ENCODE measurements at regions not wholly inside any gene's neighbourhood (a gene's known extent, or its start where the extent isn't known, plus 50 kb on each side); places are given as distances from the start of the nearest gene placed in this dataset.

GRCh38 chr6:144415835-144416237 lies 130.7 kb downstream of the UTRN start:
- H3K36me3 ChIP-seq (ENCODE audit: control insufficient read depth, low read length) = no peaks in the 10 kb centered on the region
- H3K4me3 ChIP-seq (ENCODE audit: low read length) = no peak overlapping the region
- TF ChIP-seq CTCF (IDR thresholded peaks at IDR 0.05; ENCODE audit: low read depth, low read length, poor library complexity, severe bottlenecking) (no peak), EZH2phosphoT487 (IDR thresholded peaks at IDR 0.05; ENCODE audit: borderline replicate concordance, low read length) (no peak)
- no peak overlapping the region for H3K4me2 ChIP-seq (ENCODE audit: low read length)
- no peak overlapping the region for H3K27ac ChIP-seq (ENCODE audit: low read depth, low read length)
- no peaks in the 10 kb centered on the region for H3K79me2 ChIP-seq (ENCODE audit: control insufficient read depth, low read length)
- no peaks in the 10 kb centered on the region for H3K27me3 ChIP-seq (ENCODE audit: control insufficient read depth, low read length)
- no peaks in the 10 kb centered on the region for H3K9me2 ChIP-seq (replicated peaks; ENCODE audit: control insufficient read depth, low read length)
- no peaks in the 10 kb centered on the region for H3K9me3 ChIP-seq (ENCODE audit: control insufficient read depth, insufficient read depth, low read length)
- no peaks in the 10 kb centered on the region for H3K4me1 ChIP-seq (ENCODE audit: control insufficient read depth, low read length)
- H3F3A ChIP-seq (ENCODE audit: control insufficient read depth, insufficient read depth) = no peaks in the 10 kb centered on the region
- no peaks in the 10 kb centered on the region for H4K20me1 ChIP-seq (ENCODE audit: control insufficient read depth, insufficient read depth, low read depth, low read length)

- Histone ChIP-seq H3K4me2 (ENCODE audit: low read length) (no peak overlapping the region), H3K27ac (ENCODE audit: low read depth, low read length) (no peak overlapping the region), H3K27me3 (ENCODE audit: control insufficient read depth, low read length) (no peaks in the 10 kb centered on the region), H3K79me2 (ENCODE audit: control insufficient read depth, low read length) (no peaks in the 10 kb centered on the region), H3K4me1 (ENCODE audit: control insufficient read depth, low read length) (no peaks in the 10 kb centered on the region), H3F3A (ENCODE audit: control insufficient read depth, insufficient read depth) (no peaks in the 10 kb centered on the region), H3K9me3 (ENCODE audit: control insufficient read depth, insufficient read depth, low read length) (no peaks in the 10 kb centered on the region), H3K36me3 (ENCODE audit: control insufficient read depth, low read length) (no peaks in the 10 kb centered on the region), H3K4me3 (ENCODE audit: low read length) (no peak overlapping the region), H4K20me1 (ENCODE audit: control insufficient read depth, insufficient read depth, low read depth, low read length) (no peaks in the 10 kb centered on the region), H3K9me2 (replicated peaks; ENCODE audit: control insufficient read depth, low read length) (no peaks in the 10 kb centered on the region)
- TF ChIP-seq CTCF (IDR thresholded peaks at IDR 0.05; ENCODE audit: low read depth, low read length, poor library complexity, severe bottlenecking) = no peak
- no peak for TF ChIP-seq EZH2phosphoT487 (IDR thresholded peaks at IDR 0.05; ENCODE audit: borderline replicate concordance, low read length)
Measured at GRCh38 chr6:144416244-144416643, 131.1 kb downstream of the UTRN start.

- no peaks in the 10 kb centered on the region for H4K20me1 ChIP-seq (ENCODE audit: control insufficient read depth, insufficient read depth, low read depth, low read length)
- no peaks in the 10 kb centered on the region for H3F3A ChIP-seq (ENCODE audit: control insufficient read depth, insufficient read depth)
- H3K36me3 ChIP-seq (ENCODE audit: control insufficient read depth, low read length) = no peaks in the 10 kb centered on the region
- H3K27me3 ChIP-seq (ENCODE audit: control insufficient read depth, low read length) = no peaks in the 10 kb centered on the region
- TF ChIP-seq EZH2phosphoT487 (IDR thresholded peaks at IDR 0.05; ENCODE audit: borderline replicate concordance, low read length) = no peak
- no peak for TF ChIP-seq CTCF (IDR thresholded peaks at IDR 0.05; ENCODE audit: low read depth, low read length, poor library complexity, severe bottlenecking)
- H3K4me3 ChIP-seq (ENCODE audit: low read length) = no peak overlapping the region
- H3K9me3 ChIP-seq (ENCODE audit: control insufficient read depth, insufficient read depth, low read length) = no peaks in the 10 kb centered on the region
- no peaks in the 10 kb centered on the region for H3K4me1 ChIP-seq (ENCODE audit: control insufficient read depth, low read length)
- H3K79me2 ChIP-seq (ENCODE audit: control insufficient read depth, low read length) = no peaks in the 10 kb centered on the region
- H3K27ac ChIP-seq (ENCODE audit: low read depth, low read length) = no peak overlapping the region
- H3K9me2 ChIP-seq (replicated peaks; ENCODE audit: control insufficient read depth, low read length) = no peaks in the 10 kb centered on the region
- no peak overlapping the region for H3K4me2 ChIP-seq (ENCODE audit: low read length)
Measured at GRCh38 chr6:144416773-144417172, 131.6 kb downstream of the UTRN start.

DNA sequence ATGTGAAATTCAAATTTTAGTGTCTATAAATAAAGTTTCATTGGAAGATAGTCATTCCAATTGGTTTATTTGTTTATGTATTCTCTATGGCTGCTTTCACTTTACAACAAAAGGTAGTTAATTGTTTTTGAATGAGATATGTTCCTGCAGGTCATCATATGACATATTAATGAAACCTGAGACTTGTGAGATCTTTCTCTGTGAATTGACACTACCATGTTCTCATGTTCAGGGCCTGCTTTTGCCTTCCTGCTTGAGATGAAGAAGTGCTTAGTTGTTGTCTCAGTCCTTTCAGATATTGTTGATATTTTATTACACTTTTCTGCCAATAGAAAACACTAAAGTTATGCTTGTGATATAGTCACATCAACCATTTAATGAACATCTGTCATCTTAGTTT lies 132.5 kb downstream of the UTRN start:
- Histone ChIP-seq H3K9me2 (replicated peaks; ENCODE audit: control insufficient read depth, low read length) (no peaks in the 10 kb centered on the region), H3K9me3 (ENCODE audit: control insufficient read depth, insufficient read depth, low read length) (no peaks in the 10 kb centered on the region), H3K27me3 (ENCODE audit: control insufficient read depth, low read length) (no peaks in the 10 kb centered on the region), H3K4me1 (ENCODE audit: control insufficient read depth, low read length) (no peaks in the 10 kb centered on the region), H3K79me2 (ENCODE audit: control insufficient read depth, low read length) (no peaks in the 10 kb centered on the region), H3K36me3 (ENCODE audit: control insufficient read depth, low read length) (no peaks in the 10 kb centered on the region), H4K20me1 (ENCODE audit: control insufficient read depth, insufficient read depth, low read depth, low read length) (no peaks in the 10 kb centered on the region), H3F3A (ENCODE audit: control insufficient read depth, insufficient read depth) (no peaks in the 10 kb centered on the region), H3K4me3 (ENCODE audit: low read length) (no peak overlapping the region), H3K27ac (ENCODE audit: low read depth, low read length) (no peak overlapping the region), H3K4me2 (ENCODE audit: low read length) (no peak overlapping the region)
- TF ChIP-seq CTCF (IDR thresholded peaks at IDR 0.05; ENCODE audit: low read depth, low read length, poor library complexity, severe bottlenecking) (no peak), EZH2phosphoT487 (IDR thresholded peaks at IDR 0.05; ENCODE audit: borderline replicate concordance, low read length) (no peak)
